GM12891 (cell line): ENCODE measurements at regions not wholly inside any gene's neighbourhood (a gene's known extent, or its start where the extent isn't known, plus 50 kb on each side); places are given as distances from the start of the nearest gene placed in this dataset.

ENCODE experiments used
- DNase-seq: peaks from one replicate; pipeline ENCODE4 v3.0.0; 2011; ENCODE audit warnings: low spot score; ENCODE audit not compliant: insufficient read length
- FAIRE-seq: peaks from 2 replicates; lab custom pipeline; 2011; peaks lifted over from hg19 to GRCh38; lab: Jason Lieb, UNC
- PAX5 ChIP-seq: IDR thresholded peaks from 2 replicates; pipeline ENCODE4 v1.6.1; 2011; ENCODE audit warnings: low read length, moderate library complexity, mild to moderate bottlenecking; ENCODE audit not compliant: insufficient read depth, severe bottlenecking
- POLR2A ChIP-seq: IDR thresholded peaks from 2 replicates; pipeline ENCODE4 v1.6.1; 2011; ENCODE audit warnings: low read depth, low read length, control low read depth
- POLR2AphosphoS5 ChIP-seq: IDR thresholded peaks from 2 replicates; pipeline ENCODE4 v1.6.1; 2011; ENCODE audit warnings: low read depth, low read length, control low read depth
- POU2F2 ChIP-seq: IDR thresholded peaks from 2 replicates; pipeline ENCODE4 v1.6.1; 2011; ENCODE audit warnings: low read depth, mild to moderate bottlenecking, control low read depth, low read length, moderate library complexity
- SPI1 ChIP-seq: IDR thresholded peaks from 2 replicates; pipeline ENCODE4 v1.6.1; 2011; ENCODE audit warnings: low read depth, low read length, control low read depth
- TAF1 ChIP-seq: IDR thresholded peaks from 2 replicates; pipeline ENCODE4 v1.6.1; 2011; ENCODE audit warnings: low read depth, low read length, control low read depth

- no peak for TF ChIP-seq SPI1
- no peak for TF ChIP-seq POU2F2
- no peak for TF ChIP-seq PAX5
- TF ChIP-seq TAF1 = no peak
- no peak for TF ChIP-seq POLR2A
- no peak for TF ChIP-seq POLR2AphosphoS5
- DNase-seq (no peak), FAIRE-seq (peak; percentile 67)
Measured at GRCh38 chr12:75635606-75636444, 124.4 kb upstream of the KRR1 start.

GRCh38 chr12:75634244-75635222 is 123.1 kb upstream of the KRR1 start:
- no peak for DNase-seq
- FAIRE-seq = no peak

GRCh38 chr12:75633789-75634188 is 122.4 kb upstream of the KRR1 start:
- DNase-seq (no peak), FAIRE-seq (no peak)
- TF ChIP-seq POLR2AphosphoS5 (no peak), POLR2A (no peak), PAX5 (no peak), POU2F2 (no peak), TAF1 (no peak), SPI1 (no peak)

More at GRCh38 chr12:75634244-75635222, 123.1 kb upstream of the KRR1 start:
- TF ChIP-seq PAX5 = no peak
- TF ChIP-seq POU2F2 = no peak
- no peak for TF ChIP-seq TAF1
- no peak for TF ChIP-seq POLR2AphosphoS5
- TF ChIP-seq POLR2A = no peak
- TF ChIP-seq SPI1 = no peak

- DNase-seq (no peak), FAIRE-seq (no peak)
- no peak for TF ChIP-seq SPI1
- no peak for TF ChIP-seq POLR2AphosphoS5
- TF ChIP-seq TAF1 = no peak
- no peak for TF ChIP-seq POLR2A
- TF ChIP-seq PAX5 = no peak
- TF ChIP-seq POU2F2 = no peak
Measured at GRCh38 chr12:75632442-75632841, 121.0 kb upstream of the KRR1 start.

- FAIRE-seq (no peak), DNase-seq (no peak)
- no peak for TF ChIP-seq TAF1
- TF ChIP-seq POLR2AphosphoS5 = no peak
- no peak for TF ChIP-seq POLR2A
Measured at GRCh38 chr12:75631831-75632230, 120.4 kb upstream of the KRR1 start.

- TF ChIP-seq PAX5 = no peak
- no peak for TF ChIP-seq POLR2A
- no peak for TF ChIP-seq SPI1
- no peak for TF ChIP-seq POLR2AphosphoS5
- TF ChIP-seq POU2F2 = no peak
- TF ChIP-seq TAF1 = no peak
- DNase-seq (no peak), FAIRE-seq (no peak)
Measured at GRCh38 chr12:75630091-75630490, 118.7 kb upstream of the KRR1 start.

GRCh38 chr12:75628916-75629315 is 117.5 kb upstream of the KRR1 start:
- DNase-seq = no peak
- TF ChIP-seq PAX5 (no peak), POU2F2 (no peak)
- FAIRE-seq = no peak

- DNase-seq (no peak), FAIRE-seq (no peak)
- TF ChIP-seq TAF1 (no peak), PAX5 (no peak), POLR2AphosphoS5 (no peak), POU2F2 (no peak), SPI1 (no peak), POLR2A (no peak)
Measured at GRCh38 chr12:75628511-75628910, 117.1 kb upstream of the KRR1 start.

GRCh38 chr12:75623631-75624154 is 112.3 kb upstream of the KRR1 start:
- no peak for FAIRE-seq
- no peak for TF ChIP-seq POU2F2
- TF ChIP-seq POLR2A = no peak
- no peak for TF ChIP-seq TAF1
- TF ChIP-seq POLR2AphosphoS5 = no peak
- no peak for TF ChIP-seq PAX5
- TF ChIP-seq SPI1 = no peak
- no peak for DNase-seq
